ENCODE measurements at regions not wholly inside any gene's neighbourhood (a gene's known extent, or its start where the extent isn't known, plus 50 kb on each side); places are given as distances from the start of the nearest gene placed in this dataset.

- no peaks in the 10 kb centered on the region for H3K27me3 Mint-ChIP-seq (ENCODE audit: low read depth, unreplicated experiment)
- H3K27ac Mint-ChIP-seq (ENCODE audit: unreplicated experiment): no peak overlapping the region
- no peaks in the 10 kb centered on the region for H3K4me1 Mint-ChIP-seq (ENCODE audit: low read depth, unreplicated experiment)
- no peak for FAIRE-seq
- H3K4me3 Mint-ChIP-seq (ENCODE audit: unreplicated experiment): no peak overlapping the region
- no peaks in the 10 kb centered on the region for H4K20me1 ChIP-seq (ENCODE audit: insufficient read depth, low read length)
- no peak overlapping the region for H3K4me2 ChIP-seq (ENCODE audit: low read length)
- H3K36me3 ChIP-seq (ENCODE audit: insufficient read depth, low read length): no peaks in the 10 kb centered on the region
- H3K9me3 ChIP-seq (ENCODE audit: insufficient read depth, low read depth, low read length): peaks cover 5% of the 10 kb centered on the region
- no peaks in the 10 kb centered on the region for H3K4me1 ChIP-seq (ENCODE audit: insufficient read depth, low read length)
- H3K9ac ChIP-seq (ENCODE audit: low read length): no peak overlapping the region
- H3K9me3 Mint-ChIP-seq (ENCODE audit: unreplicated experiment): peaks cover 8% of the 10 kb centered on the region
- no peaks in the 10 kb centered on the region for H3K36me3 Mint-ChIP-seq (ENCODE audit: low read depth, unreplicated experiment)
- H3K79me2 ChIP-seq (ENCODE audit: insufficient read depth, low read length): no peaks in the 10 kb centered on the region
- TF ChIP-seq EZH2 (IDR thresholded peaks at IDR 0.05; ENCODE audit: insufficient read depth, low read length): no peak
- TF ChIP-seq CTCF (IDR thresholded peaks at IDR 0.05; ENCODE audit: insufficient read depth, low read depth, low read length): no peak
- H3K4me3 ChIP-seq (ENCODE audit: insufficient read depth, low read depth, low read length): no peak overlapping the region
- no peaks in the 10 kb centered on the region for H3K27me3 ChIP-seq (ENCODE audit: insufficient read depth, low read length)
- H2AFZ ChIP-seq (ENCODE audit: low read depth, low read length): no peak overlapping the region
- no peak for DNase-seq (ENCODE audit: low read depth)
- H3K27ac ChIP-seq (ENCODE audit: low read depth, low read length): no peak overlapping the region
Measured at GRCh38 chr11:37390576-37391083, 792.6 kb upstream of the RAG2 start.

GRCh38 chr11:37378958-37379357, 780.9 kb upstream of the RAG2 start:
- no peaks in the 10 kb centered on the region for H3K4me1 ChIP-seq (ENCODE audit: insufficient read depth, low read length)

More at GRCh38 chr11:37378958-37379357, 780.9 kb upstream of the RAG2 start:
- Histone ChIP-seq H3K36me3 (ENCODE audit: insufficient read depth, low read length) (no peaks in the 10 kb centered on the region), H4K20me1 (ENCODE audit: insufficient read depth, low read length) (no peaks in the 10 kb centered on the region), H3K9ac (ENCODE audit: low read length) (no peak overlapping the region), H3K79me2 (ENCODE audit: insufficient read depth, low read length) (no peaks in the 10 kb centered on the region), H3K4me3 (ENCODE audit: insufficient read depth, low read depth, low read length) (no peak overlapping the region), H3K9me3 (ENCODE audit: insufficient read depth, low read depth, low read length) (no peaks in the 10 kb centered on the region), H3K27ac (ENCODE audit: low read depth, low read length) (no peak overlapping the region), H2AFZ (ENCODE audit: low read depth, low read length) (no peak overlapping the region), H3K27me3 (ENCODE audit: insufficient read depth, low read length) (no peaks in the 10 kb centered on the region), H3K4me2 (ENCODE audit: low read length) (no peak overlapping the region)
- TF ChIP-seq CTCF (IDR thresholded peaks at IDR 0.05; ENCODE audit: insufficient read depth, low read depth, low read length) (no peak), EZH2 (IDR thresholded peaks at IDR 0.05; ENCODE audit: insufficient read depth, low read length) (no peak)
- Mint-ChIP-seq H3K4me1 (ENCODE audit: low read depth, unreplicated experiment) (no peaks in the 10 kb centered on the region), H3K9me3 (ENCODE audit: unreplicated experiment) (peaks cover 11% of the 10 kb centered on the region), H3K4me3 (ENCODE audit: unreplicated experiment) (no peak overlapping the region), H3K36me3 (ENCODE audit: low read depth, unreplicated experiment) (no peaks in the 10 kb centered on the region), H3K27me3 (ENCODE audit: low read depth, unreplicated experiment) (peaks cover 2% of the 10 kb centered on the region), H3K27ac (ENCODE audit: unreplicated experiment) (no peak overlapping the region)
- DNase-seq (ENCODE audit: low read depth): no peak
- no peak for FAIRE-seq
